SK-N-SH (cell line): ENCODE measurements at regions not wholly inside any gene's neighbourhood (a gene's known extent, or its start where the extent isn't known, plus 50 kb on each side); places are given as distances from the start of the nearest gene placed in this dataset.

Experiments used
- CTCF ChIA-PET: fragments of 300-600, 350-600 bp; formaldehyde crosslinking; extraction: SDS; loops from one replicate; lab custom pipeline; 2021; lab: Yijun Ruan, JAX
- POLR2A ChIA-PET: fragments of 350-600 bp; sonication (Branson Sonifier 250); formaldehyde crosslinking; extraction: SDS; loops from one replicate; lab custom pipeline; 2020; ENCODE audit warnings: antibody characterized with exemption, inconsistent platforms; lab: Yijun Ruan, JAX
- DNase-seq: peaks from one replicate; pipeline ENCODE4 v3.0.0; 2012
- H2AFZ ChIP-seq: fragments of 200-600 bp; sonication (generic); 2 replicates; pipeline ENCODE4 v1.8.1; 2016; ENCODE audit warnings: antibody characterized with exemption, mild to moderate bottlenecking, low read depth
- H3F3A ChIP-seq: fragments of 200-600 bp; sonication (generic); replicated peaks from 2 replicates; pipeline ENCODE3; 2016; ENCODE audit warnings: antibody characterized with exemption, mild to moderate bottlenecking; ENCODE audit not compliant: insufficient read depth
- H3K27ac ChIP-seq, 2 experiments: fragments of 200-500 bp in 1 of 2; fragments of 200-600 bp in 1 of 2; sonication (Bioruptor generic) in 1 of 2; sonication (generic), shearing (Covaris generic) in 1 of 2; 2 replicates each; pipeline versions ENCODE4 v1.5.1 to v1.6.1; 2014 to 2016; ENCODE audit warnings: low read depth in 2 of 2, inconsistent platforms in 1 of 2, low read length in 1 of 2, mild to moderate bottlenecking in 1 of 2, mixed read lengths in 1 of 2
- H3K27me3 ChIP-seq: fragments of 200-600 bp; sonication (generic), shearing (Covaris generic); 2 replicates; pipeline ENCODE4 v1.6.1; 2016; ENCODE audit warnings: mixed run types; ENCODE audit not compliant: insufficient read depth
- H3K36me3 ChIP-seq, 2 experiments: fragments of 200-500 bp in 1 of 2; fragments of 200-600 bp in 1 of 2; sonication (Bioruptor generic) in 1 of 2; sonication (generic) in 1 of 2; replicated peaks in 1 of 2; 2 replicates each; pipeline versions ENCODE3 to v1.5.1; 2014 to 2016; ENCODE audit warnings: low read length in 1 of 2, mild to moderate bottlenecking in 1 of 2; ENCODE audit not compliant: insufficient read depth in 2 of 2, control insufficient read depth in 1 of 2
- H3K4me1 ChIP-seq, 2 experiments: fragments of 200-500 bp in 1 of 2; fragments of 200-600 bp in 1 of 2; sonication (Bioruptor generic) in 1 of 2; sonication (generic), shearing (Covaris generic) in 1 of 2; 2 replicates each; pipeline versions ENCODE4 v1.5.1 to v1.6.1; 2014 to 2016; ENCODE audit warnings: low read depth in 1 of 2, low read length in 1 of 2, mixed run types in 1 of 2; ENCODE audit not compliant: insufficient read depth in 2 of 2, control insufficient read depth in 1 of 2
- H3K4me2 ChIP-seq: fragments of 200-600 bp; sonication (generic), shearing (Covaris generic); 2 replicates; pipeline ENCODE4 v1.6.1; 2017; ENCODE audit warnings: mixed run types
- H3K4me3 ChIP-seq, 2 experiments: fragments of 200-500 bp in 1 of 2; fragments of 200-600 bp in 1 of 2; sonication (Bioruptor generic) in 1 of 2; sonication (generic), shearing (Covaris generic) in 1 of 2; 2 replicates each; pipeline versions ENCODE4 v1.5.1 to v1.8.1; 2014 to 2016; ENCODE audit warnings: low read depth in 2 of 2, inconsistent platforms in 1 of 2, low read length in 1 of 2, mild to moderate bottlenecking in 1 of 2, mixed read lengths in 1 of 2, moderate library complexity in 1 of 2
- H3K79me2 ChIP-seq: fragments of 200-600 bp; sonication (generic); 2 replicates; pipeline ENCODE4 v1.8.1; 2017; ENCODE audit warnings: mild to moderate bottlenecking; ENCODE audit not compliant: insufficient read depth
- H3K9ac ChIP-seq: fragments of 200-600 bp; sonication (generic); 2 replicates; pipeline ENCODE4 v1.6.1; 2017; ENCODE audit warnings: mixed run types
- H3K9me2 ChIP-seq: fragments of 200-600 bp; sonication (generic); 2 replicates; pipeline ENCODE4 v1.6.1; 2017; ENCODE audit warnings: mixed run types
- H3K9me3 ChIP-seq: fragments of 200-600 bp; sonication (generic); 2 replicates; pipeline ENCODE4 v1.6.1; 2017; ENCODE audit warnings: mixed run types, mild to moderate bottlenecking, moderate library complexity
- H4K20me1 ChIP-seq: fragments of 200-600 bp; sonication (generic); 2 replicates; pipeline ENCODE4 v1.6.1; 2017; ENCODE audit warnings: mild to moderate bottlenecking, mixed run types; ENCODE audit not compliant: insufficient read depth
- ELF1 ChIP-seq: IDR thresholded peaks from 2 replicates; pipeline ENCODE4 v1.4.0; 2012
- EP300 ChIP-seq, 2 experiments: IDR thresholded peaks; 2 replicates each; pipeline versions ENCODE4 v1.4.0 to v1.6.1; 2012; ENCODE audit warnings: borderline replicate concordance in 1 of 2, low read depth in 1 of 2, low read length in 1 of 2
- IRF3 ChIP-seq: fragments of 150-350 bp; IDR thresholded peaks from 2 replicates; pipeline ENCODE4 v1.6.1; 2016; ENCODE audit warnings: mild to moderate bottlenecking, low read depth, low read length
- MEF2A ChIP-seq: IDR thresholded peaks from 2 replicates; pipeline ENCODE4 v1.4.0; 2012; ENCODE audit warnings: low read depth, borderline replicate concordance
- NFIC ChIP-seq: IDR thresholded peaks from 2 replicates; pipeline ENCODE4 v1.4.0; 2012; ENCODE audit warnings: borderline replicate concordance
- POLR2AphosphoS5 ChIP-seq: IDR thresholded peaks from 2 replicates; pipeline ENCODE4 v1.6.1; 2012; ENCODE audit warnings: low read depth, low read length
- RAD21 ChIP-seq: IDR thresholded peaks from 2 replicates; pipeline ENCODE4 v1.6.1; 2012; ENCODE audit warnings: mild to moderate bottlenecking, low read length
- RCOR1 ChIP-seq: fragments of 150-350 bp; IDR thresholded peaks from 2 replicates; pipeline ENCODE4 v1.6.1; 2017; ENCODE audit warnings: antibody characterized with exemption, low read length
- RFX5 ChIP-seq: IDR thresholded peaks from 2 replicates; pipeline ENCODE4 v1.6.1; 2012; ENCODE audit warnings: mild to moderate bottlenecking, improper control_type of control experiment, low read length
- RXRA ChIP-seq: IDR thresholded peaks from 2 replicates; pipeline ENCODE4 v1.4.0; 2012; ENCODE audit warnings: low read depth, mild to moderate bottlenecking, borderline replicate concordance
- SMC3 ChIP-seq: IDR thresholded peaks from 2 replicates; pipeline ENCODE4 v1.6.1; 2012; ENCODE audit warnings: low read depth, low read length, improper control_type of control experiment
- TAF1 ChIP-seq: IDR thresholded peaks from 2 replicates; pipeline ENCODE4 v1.6.1; 2012; ENCODE audit warnings: low read depth, mild to moderate bottlenecking, low read length, moderate library complexity, borderline replicate concordance
- TCF12 ChIP-seq: IDR thresholded peaks from 2 replicates; pipeline ENCODE4 v1.4.0; 2012
- USF1 ChIP-seq: IDR thresholded peaks from 2 replicates; pipeline ENCODE4 v1.4.0; 2012; ENCODE audit warnings: low read depth, borderline replicate concordance
- USF2 ChIP-seq: fragments of 150-350 bp; IDR thresholded peaks from 2 replicates; pipeline ENCODE4 v1.6.1; 2017; ENCODE audit warnings: antibody characterized with exemption, low read length, low read depth, borderline replicate concordance
- WGBS: methylation state at CpG from one replicate; pipeline ENCODE4 v1.1.6; 2017; ENCODE audit warnings: low lambda C conversion rate; 5-methylcytosine and 5-hydroxymethylcytosine counted together

GRCh38 chr13:31477961-31478360, 261.4 kb upstream of the RXFP2 start:
- H3F3A ChIP-seq: no peaks in the 10 kb centered on the region
- no peak overlapping the region for H2AFZ ChIP-seq
- no peaks in the 10 kb centered on the region for H3K9me2 ChIP-seq
- WGBS: 43% methylated on average over 3 of the region's 3 CpGs
- H3K9me3 ChIP-seq: no peaks in the 10 kb centered on the region
- no peak overlapping the region for H3K4me2 ChIP-seq
- no peaks in the 10 kb centered on the region for H4K20me1 ChIP-seq
- H3K27me3 ChIP-seq: no peaks in the 10 kb centered on the region
- peak overlapping the region in 1 of 2 experiments; percentile 4; a peak in 1 of 4 replicates for H3K27ac ChIP-seq
- no peaks in the 10 kb centered on the region for H3K79me2 ChIP-seq
- POLR2A ChIA-PET: no interaction called here
- H3K9ac ChIP-seq: no peak overlapping the region
- H3K4me3 ChIP-seq: no peak overlapping the region
- DNase-seq: no peak
- no peak for TF ChIP-seq RCOR1
- TF ChIP-seq NFIC: no peak
- no peak for TF ChIP-seq SMC3
- TF ChIP-seq IRF3: no peak
- TF ChIP-seq EP300 (IDR thresholded peaks at IDR 0.05; ENCODE audit: borderline replicate concordance in 1 of 2, low read depth in 1 of 2, low read length in 1 of 2): no peak
- TF ChIP-seq TAF1: no peak
- CTCF ChIA-PET: no interaction called here
- no peaks in the 10 kb centered on the region; a peak in 2 of 4 replicates for H3K4me1 ChIP-seq
- no peaks in the 10 kb centered on the region for H3K36me3 ChIP-seq

- H3K79me2 ChIP-seq: no peaks in the 10 kb centered on the region
- no peaks in the 10 kb centered on the region for H4K20me1 ChIP-seq
- H3K9me3 ChIP-seq: no peaks in the 10 kb centered on the region
- WGBS: 6% methylated on average over 2 of the region's 2 CpGs
- peak overlapping the region in 1 of 2 experiments; percentile 58; a peak in 2 of 4 replicates for H3K27ac ChIP-seq
- H3K9me2 ChIP-seq: no peaks in the 10 kb centered on the region
- H3K9ac ChIP-seq: no peak overlapping the region
- ChIA-PET CTCF (interaction anchor here (1.0 to 1.3 kb wide), 3 partner anchors 9 to 53 kb away, joined by 3 read pairs; no protein-coding TSS in a partner anchor), POLR2A (no interaction called here)
- no peak overlapping the region for H2AFZ ChIP-seq
- no peak overlapping the region for H3K4me2 ChIP-seq
- H3F3A ChIP-seq: no peaks in the 10 kb centered on the region
- no peak overlapping the region for H3K4me3 ChIP-seq
- H3K27me3 ChIP-seq: no peaks in the 10 kb centered on the region
- no peak for DNase-seq
- peaks cover 0 to 8% of the 10 kb centered on the region in 2 experiments; a peak in 2 of 4 replicates for H3K4me1 ChIP-seq
- H3K36me3 ChIP-seq: no peaks in the 10 kb centered on the region
- no peak for TF ChIP-seq USF1
- TF ChIP-seq RFX5: no peak
- no peak for TF ChIP-seq MEF2A
- TF ChIP-seq POLR2AphosphoS5: no peak
- no peak for TF ChIP-seq USF2
- no peak for TF ChIP-seq TCF12
- TF ChIP-seq RAD21: no peak
- TF ChIP-seq ELF1: no peak
- no peak for TF ChIP-seq SMC3
- no peak for TF ChIP-seq RXRA
Observed at GRCh38 chr13:31485183-31485582, 254.1 kb upstream of the RXFP2 start.
